NCI-H2171 treated with DMSO at 0.1 percent for 48 hours (cell line): ENCODE measurements at regions not wholly inside any gene's neighbourhood (a gene's known extent, or its start where the extent isn't known, plus 50 kb on each side); places are given as distances from the start of the nearest gene placed in this dataset.
"Not testable (repeated sequence)": the region's sequence is repeated elsewhere in the genome, so short reads cannot be mapped to it uniquely, and the experiment has no call there.

Source experiments
- DNase-seq: peaks from one replicate; lab custom pipeline; 2025; lab: John Stamatoyannopoulos, UW

GRCh38 chr4:43089730-43090129 is 197.2 kb downstream of the GRXCR1 start:
- no peak for DNase-seq

- no peak for DNase-seq
Measured at GRCh38 chr4:43103048-43103447, 210.5 kb downstream of the GRXCR1 start.

GRCh38 chr4:43112139-43112538 is 219.6 kb downstream of the GRXCR1 start:
- DNase-seq = no peak

- no peak for DNase-seq
Measured at GRCh38 chr4:43113196-43113595, 220.7 kb downstream of the GRXCR1 start.

- no peak for DNase-seq
Measured at GRCh38 chr4:43126595-43126994, 234.1 kb downstream of the GRXCR1 start.

GRCh38 chr4:43130228-43131021 is 237.9 kb downstream of the GRXCR1 start:
- DNase-seq = no peak

GRCh38 chr4:43132010-43132582 is 239.6 kb downstream of the GRXCR1 start:
- DNase-seq = peak; percentile 62

- DNase-seq = no peak
Measured at GRCh38 chr4:43133566-43133965, 241.1 kb downstream of the GRXCR1 start.

GRCh38 chr4:43136752-43137151 is 244.2 kb downstream of the GRXCR1 start:
- no peak for DNase-seq

- DNase-seq = no peak
Measured at GRCh38 chr4:43146198-43146597, 253.7 kb downstream of the GRXCR1 start.

- no peak for DNase-seq
Measured at GRCh38 chr4:43148481-43148880, 256.0 kb downstream of the GRXCR1 start.

- DNase-seq = no peak
Measured at GRCh38 chr4:43163101-43163792, 270.7 kb downstream of the GRXCR1 start.

- no peak for DNase-seq
Measured at GRCh38 chr4:43189741-43190140, 297.2 kb downstream of the GRXCR1 start.

- DNase-seq = not testable (repeated sequence)
Measured at GRCh38 chr4:43212576-43212975, 320.1 kb downstream of the GRXCR1 start.

- DNase-seq = no peak
Measured at GRCh38 chr4:43223820-43224219, 331.3 kb downstream of the GRXCR1 start.

GRCh38 chr4:43224559-43224958 is 332.0 kb downstream of the GRXCR1 start:
- no peak for DNase-seq

- DNase-seq = no peak
Measured at GRCh38 chr4:43233321-43233720, 340.8 kb downstream of the GRXCR1 start.

- peak; percentile 45 for DNase-seq
Measured at GRCh38 chr4:43234626-43235415, 342.3 kb downstream of the GRXCR1 start.

- DNase-seq = no peak
Measured at GRCh38 chr4:43238008-43238407, 345.5 kb downstream of the GRXCR1 start.

- no peak for DNase-seq
Measured at GRCh38 chr4:43238585-43238984, 346.1 kb downstream of the GRXCR1 start.

- DNase-seq = no peak
Measured at GRCh38 chr4:43241104-43241503, 348.6 kb downstream of the GRXCR1 start.

- DNase-seq = no peak
Measured at GRCh38 chr4:43242606-43243005, 350.1 kb downstream of the GRXCR1 start.
